Mesendoderm (in vitro differentiated cells): ENCODE measurements at regions not wholly inside any gene's neighbourhood (a gene's known extent, or its start where the extent isn't known, plus 50 kb on each side); places are given as distances from the start of the nearest gene placed in this dataset.

ENCODE experiments used
- DNase-seq: peaks from one replicate; pipeline ENCODE4 v3.0.0; 2013
- H2AK5ac ChIP-seq: 2 replicates; pipeline ENCODE4 v1.6.1; 2013; ENCODE audit warnings: low read length, inconsistent platforms
- H2BK120ac ChIP-seq: 2 replicates; pipeline ENCODE4 v1.6.1; 2013; ENCODE audit warnings: low read depth, mild to moderate bottlenecking, low read length, moderate library complexity, mixed read lengths
- H2BK15ac ChIP-seq: replicated peaks from 2 replicates; pipeline ENCODE4 v1.6.1; 2013; ENCODE audit warnings: low read depth, mild to moderate bottlenecking, moderate library complexity
- H2BK5ac ChIP-seq: 2 replicates; pipeline ENCODE4 v1.6.1; 2013; ENCODE audit warnings: low read length, inconsistent platforms
- H3K18ac ChIP-seq: 2 replicates; pipeline ENCODE4 v1.6.1; 2013; ENCODE audit warnings: mild to moderate bottlenecking, low read length, mixed read lengths
- H3K23ac ChIP-seq: one replicate; pipeline ENCODE4 v1.6.1; 2013; ENCODE audit warnings: low read length
- H3K27ac ChIP-seq: 2 replicates; pipeline ENCODE4 v1.5.1; 2013; ENCODE audit warnings: low read depth, mild to moderate bottlenecking, inconsistent platforms, low read length, moderate library complexity
- H3K27me3 ChIP-seq: 2 replicates; pipeline ENCODE4 v1.6.1; 2013; ENCODE audit warnings: low read length, control low read depth, mild to moderate bottlenecking, inconsistent platforms; ENCODE audit not compliant: insufficient read depth, poor library complexity
- H3K36me3 ChIP-seq: 2 replicates; pipeline ENCODE4 v1.6.1; 2013; ENCODE audit warnings: low read length, inconsistent platforms; ENCODE audit not compliant: control insufficient read depth, insufficient read depth
- H3K4ac ChIP-seq: one replicate; pipeline ENCODE4 v1.6.1; 2013; ENCODE audit warnings: low read depth, mild to moderate bottlenecking, low read length, moderate library complexity
- H3K4me1 ChIP-seq: 2 replicates; pipeline ENCODE4 v1.6.1; 2013; ENCODE audit warnings: low read depth, low read length, inconsistent platforms; ENCODE audit not compliant: control insufficient read depth
- H3K4me2 ChIP-seq: 2 replicates; pipeline ENCODE4 v1.6.1; 2013; ENCODE audit warnings: low read length
- H3K4me3 ChIP-seq: 2 replicates; pipeline ENCODE4 v1.5.1; 2013; ENCODE audit warnings: mild to moderate bottlenecking, low read length
- H3K56ac ChIP-seq: one replicate; pipeline ENCODE4 v1.6.1; 2013; ENCODE audit warnings: low read length
- H3K79me1 ChIP-seq: 2 replicates; pipeline ENCODE4 v1.6.1; 2013; ENCODE audit warnings: low read length, inconsistent platforms
- H3K79me2 ChIP-seq: 2 replicates; pipeline ENCODE4 v1.6.1; 2013; ENCODE audit warnings: mild to moderate bottlenecking, low read length; ENCODE audit not compliant: control insufficient read depth, insufficient read depth
- H3K9ac ChIP-seq: 2 replicates; pipeline ENCODE4 v1.6.1; 2013; ENCODE audit warnings: low read length, inconsistent platforms
- H4K5ac ChIP-seq: one replicate; pipeline ENCODE4 v1.6.1; 2013; ENCODE audit warnings: low read length
- H4K8ac ChIP-seq: one replicate; pipeline ENCODE4 v1.6.1; 2013; ENCODE audit warnings: low read depth, mild to moderate bottlenecking, control low read depth, low read length, moderate library complexity
- WGBS: extraction: QIAGEN DNeasy Blood & Tissue Kit; methylation state at CpG from one replicate; pipeline ENCODE4 v1.1.7; 2013; ENCODE audit warnings: low lambda C conversion rate, missing lambda C conversion rate; ENCODE audit not compliant: insufficient coverage; ENCODE audit errors: extremely low coverage; 5-methylcytosine and 5-hydroxymethylcytosine counted together

DNA sequence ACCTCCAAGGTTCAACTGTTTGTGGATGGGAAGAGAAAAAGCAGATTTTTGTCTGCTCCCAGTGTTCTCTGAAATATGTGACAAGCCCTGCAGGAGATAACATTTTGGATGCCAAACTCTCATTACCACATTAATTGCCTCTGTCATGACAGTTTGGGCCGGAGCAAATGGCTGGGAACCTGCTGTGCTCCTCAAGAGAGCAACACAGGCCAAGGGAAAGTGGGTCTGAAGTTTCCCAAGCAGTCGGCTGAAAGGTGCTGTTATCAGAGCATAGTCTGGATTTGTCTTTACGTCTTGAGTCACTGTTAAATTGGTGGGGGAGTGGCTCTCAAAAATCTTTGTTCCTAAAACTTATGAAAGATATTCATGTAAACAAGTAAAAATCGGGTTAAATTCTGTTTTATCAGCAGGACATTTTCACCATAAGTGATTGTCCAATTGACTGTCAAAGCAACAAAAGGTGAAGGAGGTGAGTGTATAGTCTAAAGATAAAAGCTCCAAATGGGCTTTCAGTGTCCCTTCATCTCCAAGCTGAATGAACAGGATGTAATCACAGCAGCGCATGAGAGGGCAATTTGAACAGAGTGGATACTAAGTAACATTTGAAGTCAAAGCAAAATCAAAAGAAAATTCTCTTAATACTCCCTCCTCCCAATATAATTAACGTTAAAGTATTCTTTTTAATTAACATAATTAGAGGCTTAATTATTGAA, 844.8 kb downstream of the PCDH17 start:
- H3K4ac ChIP-seq, result no peak overlapping the region
- H3K4me3 ChIP-seq, result no peak overlapping the region
- H3K4me2 ChIP-seq, result no peak overlapping the region
- H3K27ac ChIP-seq, result no peak overlapping the region
- H3K36me3 ChIP-seq, result no peaks in the 10 kb centered on the region
- no peak overlapping the region for H4K8ac ChIP-seq
- DNase-seq, result peak; percentile 92
- H2AK5ac ChIP-seq, result no peak overlapping the region
- H2BK15ac ChIP-seq, result no peak overlapping the region
- H2BK120ac ChIP-seq, result no peak overlapping the region
- H3K79me1 ChIP-seq, result no peaks in the 10 kb centered on the region
- no CpG with 5 or more reads among the region's 6 CpGs for WGBS
- no peaks in the 10 kb centered on the region for H3K27me3 ChIP-seq
- no peak overlapping the region for H2BK5ac ChIP-seq
- no peak overlapping the region for H3K18ac ChIP-seq
- no peaks in the 10 kb centered on the region for H3K79me2 ChIP-seq
- H4K5ac ChIP-seq, result no peak overlapping the region
- no peak overlapping the region for H3K56ac ChIP-seq
- H3K9ac ChIP-seq, result no peak overlapping the region
- H3K23ac ChIP-seq, result no peak overlapping the region
- no peaks in the 10 kb centered on the region for H3K4me1 ChIP-seq

GRCh38 chr13:58478858-58479257, 847.3 kb downstream of the PCDH17 start:
- no peaks in the 10 kb centered on the region for H3K79me2 ChIP-seq
- no peak overlapping the region for H3K23ac ChIP-seq
- no peak overlapping the region for H4K5ac ChIP-seq
- no peaks in the 10 kb centered on the region for H3K36me3 ChIP-seq
- no peak overlapping the region for H2AK5ac ChIP-seq
- H3K27ac ChIP-seq, result no peak overlapping the region
- H3K4me2 ChIP-seq, result no peak overlapping the region
- H3K27me3 ChIP-seq, result no peaks in the 10 kb centered on the region
- no peak overlapping the region for H2BK15ac ChIP-seq
- no peak overlapping the region for H3K9ac ChIP-seq
- no CpG with 5 or more reads among the region's 1 CpG for WGBS
- no peak overlapping the region for H3K56ac ChIP-seq
- no peak overlapping the region for H3K4ac ChIP-seq
- no peaks in the 10 kb centered on the region for H3K4me1 ChIP-seq
- DNase-seq, result no peak
- no peak overlapping the region for H2BK5ac ChIP-seq
- no peak overlapping the region for H2BK120ac ChIP-seq
- H3K79me1 ChIP-seq, result no peaks in the 10 kb centered on the region
- H3K4me3 ChIP-seq, result no peak overlapping the region
- H3K18ac ChIP-seq, result no peak overlapping the region
- no peak overlapping the region for H4K8ac ChIP-seq

DNA sequence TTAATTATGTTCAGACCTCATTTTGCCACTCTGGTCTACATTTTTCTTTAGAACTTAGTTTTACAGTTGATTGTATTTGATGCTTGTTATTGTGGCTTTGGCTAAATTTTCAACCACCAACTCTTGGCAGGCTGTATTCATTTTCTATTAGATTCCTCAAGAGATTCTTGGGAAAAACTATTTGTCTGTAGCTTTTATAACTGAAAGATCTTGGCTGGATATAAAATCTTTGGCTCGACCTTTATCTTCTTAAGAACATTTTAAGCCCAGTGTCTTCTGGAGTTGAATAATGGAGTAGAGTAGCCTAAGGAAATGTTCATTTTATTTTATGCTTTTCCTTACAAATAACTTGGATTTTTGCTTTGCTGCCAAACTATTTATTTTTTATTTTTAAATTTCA, 848.5 kb downstream of the PCDH17 start:
- no peak overlapping the region for H2BK120ac ChIP-seq
- H2AK5ac ChIP-seq, result no peak overlapping the region
- H3K56ac ChIP-seq, result no peak overlapping the region
- no peak for DNase-seq
- H3K18ac ChIP-seq, result no peak overlapping the region
- WGBS, result no CpG with 5 or more reads among the region's 1 CpG
- H3K36me3 ChIP-seq, result no peaks in the 10 kb centered on the region
- H3K4me1 ChIP-seq, result no peaks in the 10 kb centered on the region
- H4K5ac ChIP-seq, result no peak overlapping the region
- no peak overlapping the region for H3K9ac ChIP-seq
- H3K4ac ChIP-seq, result no peak overlapping the region
- H3K27me3 ChIP-seq, result no peaks in the 10 kb centered on the region
- H3K4me3 ChIP-seq, result no peak overlapping the region
- H3K23ac ChIP-seq, result no peak overlapping the region
- no peak overlapping the region for H2BK5ac ChIP-seq
- H4K8ac ChIP-seq, result no peak overlapping the region
- H2BK15ac ChIP-seq, result no peak overlapping the region
- no peaks in the 10 kb centered on the region for H3K79me1 ChIP-seq
- no peak overlapping the region for H3K27ac ChIP-seq
- H3K79me2 ChIP-seq, result no peaks in the 10 kb centered on the region
- no peak overlapping the region for H3K4me2 ChIP-seq

- Histone ChIP-seq H3K4ac (peak overlapping the region; percentile 16), H3K56ac (no peak overlapping the region), H2AK5ac (no peak overlapping the region), H3K79me1 (no peaks in the 10 kb centered on the region), H3K27me3 (no peaks in the 10 kb centered on the region), H2BK15ac (no peak overlapping the region), H3K4me1 (no peaks in the 10 kb centered on the region), H3K9ac (no peak overlapping the region), H2BK5ac (no peak overlapping the region), H2BK120ac (no peak overlapping the region), H3K23ac (no peak overlapping the region), H3K36me3 (no peaks in the 10 kb centered on the region), H3K4me2 (no peak overlapping the region), H3K4me3 (no peak overlapping the region), H3K18ac (no peak overlapping the region), H3K79me2 (no peaks in the 10 kb centered on the region), H3K27ac (no peak overlapping the region), H4K5ac (no peak overlapping the region), H4K8ac (no peak overlapping the region)
- peak; percentile 82 for DNase-seq
- WGBS, result no CpG with 5 or more reads among the region's 5 CpGs
Observed at GRCh38 chr13:58488251-58488650, 856.7 kb downstream of the PCDH17 start.

- Histone ChIP-seq H2BK120ac (no peak overlapping the region), H3K4me1 (no peaks in the 10 kb centered on the region), H3K79me2 (no peaks in the 10 kb centered on the region), H3K4me2 (no peak overlapping the region), H3K36me3 (no peaks in the 10 kb centered on the region), H3K18ac (no peak overlapping the region), H3K4ac (no peak overlapping the region), H3K56ac (no peak overlapping the region), H3K23ac (no peak overlapping the region), H3K4me3 (no peak overlapping the region), H2BK15ac (no peak overlapping the region), H2BK5ac (no peak overlapping the region), H2AK5ac (no peak overlapping the region), H3K27ac (no peak overlapping the region), H4K8ac (no peak overlapping the region), H3K79me1 (no peaks in the 10 kb centered on the region), H3K27me3 (no peaks in the 10 kb centered on the region), H3K9ac (no peak overlapping the region), H4K5ac (no peak overlapping the region)
- WGBS, result no CpG with 5 or more reads among the region's 2 CpGs
- DNase-seq, result no peak
Observed at GRCh38 chr13:58495668-58496067, 864.1 kb downstream of the PCDH17 start.

DNA sequence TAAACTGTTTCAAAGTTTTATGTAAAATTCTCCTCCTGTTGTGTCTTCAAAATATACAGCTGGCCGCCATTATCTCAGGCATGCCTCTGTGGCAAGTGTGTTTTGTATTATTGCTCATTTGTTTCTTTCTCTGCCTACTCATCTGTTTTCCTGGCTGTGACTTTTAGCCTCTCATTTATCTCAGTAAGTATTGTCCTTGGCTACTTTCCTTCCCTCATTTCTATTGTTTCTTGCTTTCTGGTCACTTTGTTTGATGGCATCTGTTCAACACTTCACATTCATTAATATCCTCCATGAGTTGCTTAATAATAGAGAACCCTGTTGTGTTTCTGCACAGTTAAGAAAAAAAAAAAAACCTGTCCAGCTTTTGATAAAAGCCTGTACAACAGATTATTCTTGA, 869.4 kb downstream of the PCDH17 start:
- Histone ChIP-seq H2AK5ac (no peak overlapping the region), H3K4me3 (no peak overlapping the region), H3K23ac (no peak overlapping the region), H3K4me2 (no peak overlapping the region), H3K4ac (no peak overlapping the region), H2BK120ac (no peak overlapping the region), H3K79me1 (no peaks in the 10 kb centered on the region), H4K5ac (no peak overlapping the region), H3K27ac (no peak overlapping the region), H3K79me2 (no peaks in the 10 kb centered on the region), H3K27me3 (no peaks in the 10 kb centered on the region), H3K56ac (no peak overlapping the region), H2BK15ac (no peak overlapping the region), H3K9ac (no peak overlapping the region), H3K4me1 (no peaks in the 10 kb centered on the region), H2BK5ac (no peak overlapping the region), H3K18ac (no peak overlapping the region), H4K8ac (no peak overlapping the region), H3K36me3 (no peaks in the 10 kb centered on the region)
- no CpG with 5 or more reads among the region's 1 CpG for WGBS
- no peak for DNase-seq
